T1000 (cell line): ENCODE measurements at regions not wholly inside any gene's neighbourhood (a gene's known extent, or its start where the extent isn't known, plus 50 kb on each side); places are given as distances from the start of the nearest gene placed in this dataset.
"Not testable (repeated sequence)": the region's sequence is repeated elsewhere in the genome, so short reads cannot be mapped to it uniquely, and the experiment has no call there.

Source experiments
- DNase-seq: peaks from one replicate; lab custom pipeline; 2025; ENCODE audit warnings: mixed read lengths; lab: John Stamatoyannopoulos, UW

- no peak for DNase-seq
Measured at GRCh38 chr1:93773049-93773838, 91.6 kb upstream of the BCAR3 start.

- DNase-seq: no peak
Measured at GRCh38 chr1:93771843-93772242, 90.2 kb upstream of the BCAR3 start.

GRCh38 chr1:93770640-93771039 is 89.0 kb upstream of the BCAR3 start:
- DNase-seq: no peak

GRCh38 chr1:93769777-93770176 is 88.1 kb upstream of the BCAR3 start:
- DNase-seq: no peak

GRCh38 chr1:93768380-93768863 is 86.8 kb upstream of the BCAR3 start:
- DNase-seq: no peak

GRCh38 chr1:93766451-93766850 is 84.8 kb upstream of the BCAR3 start:
- DNase-seq: no peak

- no peak for DNase-seq
Measured at GRCh38 chr1:93765099-93765498, 83.5 kb upstream of the BCAR3 start.

- no peak for DNase-seq
Measured at GRCh38 chr1:93764366-93764750, 82.7 kb upstream of the BCAR3 start.

- no peak for DNase-seq
Measured at GRCh38 chr1:93763704-93764365, 82.2 kb upstream of the BCAR3 start.

- DNase-seq: no peak
Measured at GRCh38 chr1:93758842-93759515, 77.3 kb upstream of the BCAR3 start.

GRCh38 chr1:93757256-93758036 is 75.8 kb upstream of the BCAR3 start:
- DNase-seq: no peak

GRCh38 chr1:93756657-93757056 is 75.0 kb upstream of the BCAR3 start:
- DNase-seq: no peak

GRCh38 chr1:93755251-93755715 is 73.6 kb upstream of the BCAR3 start:
- DNase-seq: not testable (repeated sequence)

- peak; percentile 38 for DNase-seq
Measured at GRCh38 chr1:93753791-93754763, 72.4 kb upstream of the BCAR3 start.

GRCh38 chr1:93751377-93752250 is 70.0 kb upstream of the BCAR3 start:
- no peak for DNase-seq

- no peak for DNase-seq
Measured at GRCh38 chr1:93750955-93751354, 69.3 kb upstream of the BCAR3 start.

- DNase-seq: no peak
Measured at GRCh38 chr1:93749894-93750301, 68.3 kb upstream of the BCAR3 start.

GRCh38 chr1:93749487-93749886 is 67.8 kb upstream of the BCAR3 start:
- no peak for DNase-seq

- DNase-seq: no peak
Measured at GRCh38 chr1:93746021-93746812, 64.6 kb upstream of the BCAR3 start.
